ENCODE measurements at regions not wholly inside any gene's neighbourhood (a gene's known extent, or its start where the extent isn't known, plus 50 kb on each side); places are given as distances from the start of the nearest gene placed in this dataset.

GRCh38 chr11:127481391-127481790 is 480.8 kb upstream of the KIRREL3 start:
- no peak overlapping the region for H3K9ac ChIP-seq (ENCODE audit: low read length)
- CTCF ChIA-PET, result no interaction called here
- no CpG with 5 or more reads among the region's 1 CpG for WGBS (ENCODE audit: insufficient coverage)

GRCh38 chr11:127478826-127479225 is 478.3 kb upstream of the KIRREL3 start:
- no CpG with 5 or more reads among the region's 2 CpGs for WGBS (ENCODE audit: insufficient coverage)
- Histone ChIP-seq H2AFZ (ENCODE audit: insufficient read depth, low read depth, low read length, poor library complexity, severe bottlenecking) (no peak overlapping the region), H3K4me2 (replicated peaks; ENCODE audit: low read depth, low read length, poor library complexity, severe bottlenecking) (no peak overlapping the region), H3K4me3 (ENCODE audit: control extremely low read depth in 1 of 5, extremely low read depth in 1 of 5, insufficient read depth in 1 of 5, low read depth in 2 of 5, low read length in 4 of 5) (no peak overlapping the region), H3K27ac (ENCODE audit: low read length in 2 of 2) (no peak overlapping the region), H3K9me3 (ENCODE audit: control extremely low read depth in 1 of 3, control insufficient read depth in 2 of 3, insufficient read depth in 1 of 3, low read length in 2 of 3) (peaks cover 0 to 1% (median 0%) of the 10 kb centered on the region in 3 donors), H3K27me3 (replicated peaks in 1 of 4; ENCODE audit: control extremely low read depth in 1 of 4, control insufficient read depth in 3 of 4, insufficient read depth in 4 of 4, low read length in 3 of 4) (no peaks in the 10 kb centered on the region), H4K20me1 (ENCODE audit: control insufficient read depth, insufficient read depth, low read length, poor library complexity, severe bottlenecking) (no peaks in the 10 kb centered on the region), H3K79me2 (ENCODE audit: control insufficient read depth, insufficient read depth, low read length) (no peaks in the 10 kb centered on the region), H3K4me1 (ENCODE audit: control insufficient read depth in 2 of 2, insufficient read depth in 2 of 2, low read length in 2 of 2) (no peaks in the 10 kb centered on the region), H3K9ac (ENCODE audit: low read length) (no peak overlapping the region), H3K36me3 (replicated peaks in 1 of 2; ENCODE audit: control extremely low read depth in 1 of 2, control insufficient read depth in 1 of 2, extremely low read depth in 1 of 2, insufficient read depth in 2 of 2, low read length in 1 of 2) (no peaks in the 10 kb centered on the region)
- ChIA-PET POLR2A (no interaction called here), CTCF (no interaction called here)
- no peak overlapping the region for H3K4me3 Mint-ChIP-seq
- no peak for ATAC-seq (ENCODE audit: low read depth)
- DNase-seq, result no peak
- H3K27me3 Mint-ChIP-seq, result no peaks in the 10 kb centered on the region
- H3K4me1 Mint-ChIP-seq, result no peaks in the 10 kb centered on the region
- H3K27ac Mint-ChIP-seq, result no peak overlapping the region
- no peaks in the 10 kb centered on the region for H3K9me3 Mint-ChIP-seq (ENCODE audit: insufficient read depth)
- intact Hi-C loops (cut with micrococcal nuclease), result no loop called here
- no peak for TF ChIP-seq EZH2 (IDR thresholded peaks at IDR 0.05; ENCODE audit: borderline replicate concordance, insufficient read depth, low read depth, low read length, poor library complexity, severe bottlenecking)
- no peak for TF ChIP-seq CTCF (IDR thresholded peaks at IDR 0.05)

More at GRCh38 chr11:127481391-127481790, 480.8 kb upstream of the KIRREL3 start:
- Histone ChIP-seq H3K27ac (ENCODE audit: low read length in 2 of 2) (no peak overlapping the region), H3K9me3 (ENCODE audit: control extremely low read depth in 1 of 3, control insufficient read depth in 2 of 3, insufficient read depth in 1 of 3, low read length in 2 of 3) (peaks cover 0 to 1% (median 0%) of the 10 kb centered on the region in 3 donors), H3K4me1 (ENCODE audit: control insufficient read depth in 2 of 2, insufficient read depth in 2 of 2, low read length in 2 of 2) (no peaks in the 10 kb centered on the region), H4K20me1 (ENCODE audit: control insufficient read depth, insufficient read depth, low read length, poor library complexity, severe bottlenecking) (no peaks in the 10 kb centered on the region), H3K4me2 (replicated peaks; ENCODE audit: low read depth, low read length, poor library complexity, severe bottlenecking) (no peak overlapping the region), H3K4me3 (ENCODE audit: control extremely low read depth in 1 of 5, extremely low read depth in 1 of 5, insufficient read depth in 1 of 5, low read depth in 2 of 5, low read length in 4 of 5) (no peak overlapping the region), H2AFZ (ENCODE audit: insufficient read depth, low read depth, low read length, poor library complexity, severe bottlenecking) (no peak overlapping the region), H3K27me3 (replicated peaks in 1 of 4; ENCODE audit: control extremely low read depth in 1 of 4, control insufficient read depth in 3 of 4, insufficient read depth in 4 of 4, low read length in 3 of 4) (no peaks in the 10 kb centered on the region), H3K36me3 (replicated peaks in 1 of 2; ENCODE audit: control extremely low read depth in 1 of 2, control insufficient read depth in 1 of 2, extremely low read depth in 1 of 2, insufficient read depth in 2 of 2, low read length in 1 of 2) (no peaks in the 10 kb centered on the region), H3K79me2 (ENCODE audit: control insufficient read depth, insufficient read depth, low read length) (no peaks in the 10 kb centered on the region)
- H3K27ac Mint-ChIP-seq, result no peak overlapping the region
- no peaks in the 10 kb centered on the region for H3K27me3 Mint-ChIP-seq
- intact Hi-C loops (cut with micrococcal nuclease), result no loop called here
- no peak for TF ChIP-seq EZH2 (IDR thresholded peaks at IDR 0.05; ENCODE audit: borderline replicate concordance, insufficient read depth, low read depth, low read length, poor library complexity, severe bottlenecking)
- TF ChIP-seq CTCF (IDR thresholded peaks at IDR 0.05), result no peak
- no peak overlapping the region for H3K4me3 Mint-ChIP-seq
- H3K4me1 Mint-ChIP-seq, result no peaks in the 10 kb centered on the region
- POLR2A ChIA-PET, result no interaction called here
- H3K9me3 Mint-ChIP-seq (ENCODE audit: insufficient read depth), result no peaks in the 10 kb centered on the region
- ATAC-seq (ENCODE audit: low read depth) (no peak), DNase-seq (no peak)

Data from B cell (primary cell).